ENCODE measurements at regions not wholly inside any gene's neighbourhood (a gene's known extent, or its start where the extent isn't known, plus 50 kb on each side); places are given as distances from the start of the nearest gene placed in this dataset.

- H2AFZ ChIP-seq (ENCODE audit: control insufficient read depth, low read depth, low read length), result no peak overlapping the region
- ChIA-PET CTCF (no interaction called here), RAD21 (ENCODE audit: unreplicated experiment) (no interaction called here), POLR2A (no interaction called here), SMC1A (ENCODE audit: uncharacterized antibody, unreplicated experiment) (no interaction called here)
- TF ChIP-seq ZNF384 (IDR thresholded peaks at IDR 0.05; ENCODE audit: borderline replicate concordance, low read depth, low read length) (no peak), CHD1 (IDR thresholded peaks at IDR 0.05; ENCODE audit: low read depth, low read length) (no peak), PKNOX1 (IDR thresholded peaks at IDR 0.05) (no peak), JUND (IDR thresholded peaks at IDR 0.05; ENCODE audit: low read depth, low read length) (no peak), MXI1 (IDR thresholded peaks at IDR 0.05; ENCODE audit: low read depth, low read length) (no peak), BRCA1 (IDR thresholded peaks at IDR 0.05; ENCODE audit: low read depth, low read length) (no peak)
- no peaks in the 10 kb centered on the region for H4K20me1 ChIP-seq (ENCODE audit: control insufficient read depth, insufficient read depth)
- no peak overlapping the region for H3K27ac ChIP-seq (ENCODE audit: control insufficient read depth, insufficient read depth)
- H3K36me3 ChIP-seq (ENCODE audit: control insufficient read depth in 2 of 2, insufficient read depth in 2 of 2, low read length in 1 of 2), result no peaks in the 10 kb centered on the region
- ATAC-seq (no peak), DNase-seq (ENCODE audit: low read depth, low spot score) (no peak), FAIRE-seq (no peak)
- H3K79me2 ChIP-seq (ENCODE audit: control insufficient read depth, insufficient read depth, low read length), result no peaks in the 10 kb centered on the region
- H3K4me3 ChIP-seq, result no peak overlapping the region
- no peak overlapping the region for H3K4me2 ChIP-seq (ENCODE audit: control insufficient read depth, insufficient read depth)
- no peaks in the 10 kb centered on the region for H3K9me3 ChIP-seq (replicated peaks; ENCODE audit: control insufficient read depth, insufficient read depth, low read length)
- H3K27me3 ChIP-seq (replicated peaks in 1 of 2; ENCODE audit: control insufficient read depth in 2 of 2, insufficient read depth in 2 of 2, low read length in 1 of 2), result no peaks in the 10 kb centered on the region
- WGBS (ENCODE audit: insufficient coverage, insufficient replicate concordance, low lambda C conversion rate, missing lambda C conversion rate), result 100% methylated on average over 1 of the region's 1 CpG
- intact Hi-C loops (cut with micrococcal nuclease; ENCODE audit: unreplicated experiment), result no loop called here
- no peak overlapping the region for H3K9ac ChIP-seq (ENCODE audit: control insufficient read depth, insufficient read depth, low read length)
- no TSS peak for BruUV-seq (replicated peaks)
- peaks cover 5% of the 10 kb centered on the region for H3K4me1 ChIP-seq (ENCODE audit: control insufficient read depth, insufficient read depth, low read length)
- in situ Hi-C loops (cut with MboI), result no loop called here
These were observed 63.0 kb upstream of the TRPM1 start for GRCh38 chr15:31164573-31164912.

GRCh38 chr15:31169558-31169957 is 68.0 kb upstream of the TRPM1 start:
- DNase-seq (ENCODE audit: low read depth, low spot score) (no peak), FAIRE-seq (no peak), ATAC-seq (peak; percentile 70)
- Histone ChIP-seq H3K9ac (ENCODE audit: control insufficient read depth, insufficient read depth, low read length) (no peak overlapping the region), H3K4me3 (no peak overlapping the region), H3K9me3 (replicated peaks; ENCODE audit: control insufficient read depth, insufficient read depth, low read length) (no peaks in the 10 kb centered on the region), H4K20me1 (ENCODE audit: control insufficient read depth, insufficient read depth) (no peaks in the 10 kb centered on the region), H3K4me2 (ENCODE audit: control insufficient read depth, insufficient read depth) (no peak overlapping the region), H2AFZ (ENCODE audit: control insufficient read depth, low read depth, low read length) (no peak overlapping the region), H3K79me2 (ENCODE audit: control insufficient read depth, insufficient read depth, low read length) (no peaks in the 10 kb centered on the region), H3K36me3 (ENCODE audit: control insufficient read depth in 2 of 2, insufficient read depth in 2 of 2, low read length in 1 of 2) (no peaks in the 10 kb centered on the region), H3K27me3 (replicated peaks in 1 of 2; ENCODE audit: control insufficient read depth in 2 of 2, insufficient read depth in 2 of 2, low read length in 1 of 2) (no peaks in the 10 kb centered on the region), H3K4me1 (ENCODE audit: control insufficient read depth, insufficient read depth, low read length) (peaks cover 14% of the 10 kb centered on the region), H3K27ac (ENCODE audit: control insufficient read depth, insufficient read depth) (no peak overlapping the region)
- ChIA-PET POLR2A (interaction anchor here (0.7 kb wide), 1 partner anchor 318 kb away, joined by 4 read pairs; no protein-coding TSS in a partner anchor), SMC1A (ENCODE audit: uncharacterized antibody, unreplicated experiment) (interaction anchor here (1.3 kb wide), 1 partner anchor 28 kb away, joined by 3 read pairs; no protein-coding TSS in a partner anchor), RAD21 (ENCODE audit: unreplicated experiment) (no interaction called here), CTCF (no interaction called here)
- in situ Hi-C loops (cut with MboI) (no loop called here), intact Hi-C loops (cut with micrococcal nuclease; ENCODE audit: unreplicated experiment) (no loop called here)
- peak; percentile 78 for TF ChIP-seq RUNX3 (IDR thresholded peaks at IDR 0.05; ENCODE audit: low read length)
- no peak for TF ChIP-seq CREM (IDR thresholded peaks at IDR 0.05; ENCODE audit: low read depth)
- TF ChIP-seq EGR1 (IDR thresholded peaks at IDR 0.05; ENCODE audit: borderline replicate concordance in 1 of 2, low read depth in 2 of 2, low read length in 2 of 2), result peak in 1 of 2 experiments; percentile 8; a peak in 1 of 3 replicates
- WGBS (ENCODE audit: insufficient coverage, insufficient replicate concordance, low lambda C conversion rate, missing lambda C conversion rate), result 57% methylated on average over 7 of the region's 7 CpGs
- BruUV-seq (replicated peaks), result no TSS peak
